Panc1 (cell line): ENCODE measurements at regions not wholly inside any gene's neighbourhood (a gene's known extent, or its start where the extent isn't known, plus 50 kb on each side); places are given as distances from the start of the nearest gene placed in this dataset.

Experiments used
- CTCF ChIP-seq: fragments of 450-650 bp; IDR thresholded peaks from 2 replicates; pipeline ENCODE4 v1.5.1; 2017; ENCODE audit warnings: mild to moderate bottlenecking
- POLR2AphosphoS5 ChIP-seq: IDR thresholded peaks from 2 replicates; pipeline ENCODE4 v1.6.1; 2012; ENCODE audit warnings: mild to moderate bottlenecking, low read depth, low read length, moderate library complexity
- SIN3A ChIP-seq: IDR thresholded peaks from 2 replicates; pipeline ENCODE4 v1.6.1; 2012; ENCODE audit warnings: low read depth, mild to moderate bottlenecking, low read length, moderate library complexity, borderline replicate concordance; ENCODE audit not compliant: insufficient read depth
- TCF7L2 ChIP-seq: IDR thresholded peaks from 2 replicates; pipeline ENCODE4 v1.6.1; 2011; ENCODE audit warnings: mild to moderate bottlenecking, low read depth, low read length, inconsistent platforms

GRCh38 chr14:94676495-94677185 lies 64.4 kb downstream of the SERPINA3 start:
- TF ChIP-seq CTCF: no peak
- TF ChIP-seq TCF7L2: no peak
- no peak for TF ChIP-seq POLR2AphosphoS5
- no peak for TF ChIP-seq SIN3A
